GM23248 (cell line): ENCODE measurements at regions not wholly inside any gene's neighbourhood (a gene's known extent, or its start where the extent isn't known, plus 50 kb on each side); places are given as distances from the start of the nearest gene placed in this dataset.

Experiments used
- DNase-seq: peaks from one replicate; pipeline ENCODE4 v3.0.0-alpha.2; 2015
- H2AFZ ChIP-seq: fragments of 200-600 bp; sonication (generic); 2 replicates; pipeline ENCODE4 v1.6.1; 2016; ENCODE audit warnings: antibody characterized with exemption
- H3F3A ChIP-seq: fragments of 200-600 bp; sonication (generic); 2 replicates; pipeline ENCODE4 v1.6.1; 2016; ENCODE audit warnings: mild to moderate bottlenecking, antibody characterized with exemption, mixed run types; ENCODE audit not compliant: insufficient read depth
- H3K27ac ChIP-seq: fragments of 200-600 bp; sonication (generic); 2 replicates; pipeline ENCODE4 v1.5.1; 2016; ENCODE audit warnings: mild to moderate bottlenecking
- H3K27me3 ChIP-seq: fragments of 200-600 bp; sonication (generic); replicated peaks from 2 replicates; pipeline ENCODE4 v1.6.1; 2016; ENCODE audit warnings: mild to moderate bottlenecking; ENCODE audit not compliant: insufficient read depth
- H3K36me3 ChIP-seq: fragments of 200-600 bp; sonication (generic); 2 replicates; pipeline ENCODE4 v1.6.1; 2016; ENCODE audit warnings: low read depth, mild to moderate bottlenecking
- H3K4me1 ChIP-seq: fragments of 200-600 bp; sonication (generic); 2 replicates; pipeline ENCODE4 v1.6.1; 2016; ENCODE audit warnings: mild to moderate bottlenecking; ENCODE audit not compliant: insufficient read depth
- H3K4me2 ChIP-seq: fragments of 200-600 bp; sonication (generic); one replicate; pipeline ENCODE4 v1.6.1; 2016; ENCODE audit warnings: mild to moderate bottlenecking; ENCODE audit not compliant: unreplicated experiment
- H3K4me3 ChIP-seq: fragments of 200-600 bp; sonication (generic); 2 replicates; pipeline ENCODE4 v1.5.1; 2016; ENCODE audit warnings: mild to moderate bottlenecking
- H3K79me2 ChIP-seq: fragments of 200-600 bp; sonication (generic); 2 replicates; pipeline ENCODE4 v1.6.1; 2016; ENCODE audit warnings: mild to moderate bottlenecking; ENCODE audit not compliant: insufficient read depth
- H3K9ac ChIP-seq: fragments of 200-600 bp; sonication (generic); 2 replicates; pipeline ENCODE4 v1.6.1; 2016; ENCODE audit warnings: mild to moderate bottlenecking
- H3K9me2 ChIP-seq: fragments of 200-600 bp; sonication (generic); 2 replicates; pipeline ENCODE4 v1.6.1; 2016; ENCODE audit warnings: mixed run types, mild to moderate bottlenecking, moderate library complexity; ENCODE audit not compliant: insufficient read depth
- H3K9me3 ChIP-seq: fragments of 200-600 bp; sonication (generic); one replicate; pipeline ENCODE4 v1.6.1; 2017; ENCODE audit warnings: low read depth
- H4K20me1 ChIP-seq: fragments of 200-600 bp; sonication (generic); 2 replicates; pipeline ENCODE4 v1.6.0; 2016; ENCODE audit not compliant: insufficient read depth
- EZH2 ChIP-seq: fragments of 200-600 bp; sonication (generic); IDR thresholded peaks from 2 replicates; pipeline ENCODE4 v1.6.1; 2018; ENCODE audit warnings: antibody characterized with exemption, mild to moderate bottlenecking; ENCODE audit not compliant: insufficient read depth, poor library complexity, severe bottlenecking
- EZH2phosphoT487 ChIP-seq: fragments of 200-600 bp; sonication (generic); IDR thresholded peaks from 2 replicates; pipeline ENCODE4 v1.6.1; 2018; ENCODE audit warnings: antibody characterized with exemption, moderate library complexity, mild to moderate bottlenecking, low read depth; ENCODE audit not compliant: insufficient read depth
- WGBS, 2 experiments: methylation state at CpG; one replicate each; pipeline ENCODE4 v1.1.6; 2015 to 2017; ENCODE audit warnings: low lambda C conversion rate in 2 of 2, low coverage in 1 of 2; ENCODE audit errors: missing lambda C conversion rate in 2 of 2; 5-methylcytosine and 5-hydroxymethylcytosine counted together
- in situ Hi-C: fragments of 300-500 bp; cut with MboI; formaldehyde crosslinking; loops from 2 replicates; pipeline ENCODE4 v1.15.0; 2020

- Histone ChIP-seq H3K4me2 (no peak overlapping the region), H3F3A (no peaks in the 10 kb centered on the region), H3K9me3 (no peaks in the 10 kb centered on the region), H3K4me3 (no peak overlapping the region), H3K4me1 (no peaks in the 10 kb centered on the region), H2AFZ (no peak overlapping the region), H4K20me1 (no peaks in the 10 kb centered on the region), H3K79me2 (no peaks in the 10 kb centered on the region), H3K9me2 (no peaks in the 10 kb centered on the region), H3K9ac (no peak overlapping the region), H3K36me3 (no peaks in the 10 kb centered on the region), H3K27me3 (no peaks in the 10 kb centered on the region), H3K27ac (no peak overlapping the region)
- in situ Hi-C loops: no loop called here
- WGBS, 2 experiments: 20 to 26% methylated on average over 2 of the region's 2 CpGs
- TF ChIP-seq EZH2phosphoT487 (no peak), EZH2 (no peak)
- no peak for DNase-seq
Measured at GRCh38 chr6:103979308-103979707, 880.4 kb downstream of the HACE1 start.

- no peak overlapping the region for H3K4me3 ChIP-seq
- H3K9me3 ChIP-seq: no peaks in the 10 kb centered on the region
- no peaks in the 10 kb centered on the region for H4K20me1 ChIP-seq
- no peaks in the 10 kb centered on the region for H3K27me3 ChIP-seq
- no peaks in the 10 kb centered on the region for H3K9me2 ChIP-seq
- no peaks in the 10 kb centered on the region for H3K36me3 ChIP-seq
- no peak for TF ChIP-seq EZH2
- H3K4me1 ChIP-seq: no peaks in the 10 kb centered on the region
- no peak overlapping the region for H3K4me2 ChIP-seq
- DNase-seq: no peak
- no peak overlapping the region for H3K9ac ChIP-seq
- no peaks in the 10 kb centered on the region for H3K79me2 ChIP-seq
- in situ Hi-C loops: no loop called here
- H3K27ac ChIP-seq: no peak overlapping the region
- H3F3A ChIP-seq: no peaks in the 10 kb centered on the region
- H2AFZ ChIP-seq: no peak overlapping the region
Measured at GRCh38 chr6:103937389-103937788, 922.3 kb downstream of the HACE1 start.

DNA sequence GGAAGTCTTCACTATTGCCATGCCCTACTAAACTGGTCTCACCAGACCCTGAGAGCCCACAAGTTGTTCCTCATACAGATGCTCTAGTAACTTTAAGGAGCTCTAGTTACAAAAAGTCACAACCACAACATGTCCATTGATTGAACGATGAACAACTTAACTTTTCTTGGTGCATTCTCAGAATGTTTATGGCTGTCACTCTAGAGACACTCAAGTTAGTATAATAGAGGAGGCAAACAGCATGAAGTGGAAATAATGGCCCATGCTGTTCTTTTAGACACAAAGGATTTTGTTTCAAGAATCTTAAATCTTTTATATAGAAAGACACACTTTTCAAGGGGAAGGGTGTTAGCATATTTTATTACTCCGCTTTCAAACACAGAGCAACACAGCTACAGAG, 934.4 kb downstream of the HACE1 start:
- no peaks in the 10 kb centered on the region for H3F3A ChIP-seq
- H4K20me1 ChIP-seq: no peaks in the 10 kb centered on the region
- H3K79me2 ChIP-seq: no peaks in the 10 kb centered on the region
- H3K27ac ChIP-seq: no peak overlapping the region
- H3K9me2 ChIP-seq: no peaks in the 10 kb centered on the region
- no peaks in the 10 kb centered on the region for H3K9me3 ChIP-seq
- no peak overlapping the region for H2AFZ ChIP-seq
- WGBS, 2 experiments: 24 to 41% methylated on average over 2 of the region's 2 CpGs
- no peak for DNase-seq
- H3K27me3 ChIP-seq: no peaks in the 10 kb centered on the region
- no peak overlapping the region for H3K9ac ChIP-seq
- no peak overlapping the region for H3K4me2 ChIP-seq
- no peak overlapping the region for H3K4me3 ChIP-seq
- in situ Hi-C loops: no loop called here
- TF ChIP-seq EZH2: no peak
- TF ChIP-seq EZH2phosphoT487: no peak
- H3K36me3 ChIP-seq: no peaks in the 10 kb centered on the region
- H3K4me1 ChIP-seq: no peaks in the 10 kb centered on the region

- no peak overlapping the region for H3K9ac ChIP-seq
- no peaks in the 10 kb centered on the region for H3K9me2 ChIP-seq
- peaks cover 8% of the 10 kb centered on the region for H3K9me3 ChIP-seq
- H3K4me2 ChIP-seq: no peak overlapping the region
- no peak overlapping the region for H3K27ac ChIP-seq
- H3K36me3 ChIP-seq: no peaks in the 10 kb centered on the region
- H3K79me2 ChIP-seq: no peaks in the 10 kb centered on the region
- H3K4me3 ChIP-seq: no peak overlapping the region
- in situ Hi-C loops: no loop called here
- no peaks in the 10 kb centered on the region for H3F3A ChIP-seq
- H3K27me3 ChIP-seq: no peaks in the 10 kb centered on the region
- TF ChIP-seq EZH2 (no peak), EZH2phosphoT487 (no peak)
- no peak for DNase-seq
- H2AFZ ChIP-seq: no peak overlapping the region
- H4K20me1 ChIP-seq: no peaks in the 10 kb centered on the region
- no peaks in the 10 kb centered on the region for H3K4me1 ChIP-seq
Measured at GRCh38 chr6:103910018-103910417, 949.7 kb downstream of the HACE1 start.

DNA sequence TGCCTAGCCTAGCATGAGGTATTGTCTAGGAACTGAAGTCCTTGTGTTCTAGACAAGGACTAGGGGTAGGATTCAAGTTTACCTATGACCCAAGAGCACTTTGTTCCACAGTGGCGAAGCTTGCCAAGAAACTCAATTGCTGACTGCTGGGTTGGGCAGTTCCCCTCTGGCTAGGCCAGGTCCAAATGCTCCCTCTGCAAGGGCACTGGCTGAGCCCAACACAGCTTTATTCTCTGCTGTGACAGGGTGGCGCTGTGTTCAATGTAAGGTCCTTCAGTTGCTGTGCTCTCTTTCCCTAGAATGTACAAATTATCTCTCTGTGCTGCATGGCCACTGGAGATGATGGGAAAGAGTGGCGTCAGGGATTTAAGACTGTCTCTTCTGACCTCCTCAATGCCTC, 950.8 kb downstream of the HACE1 start:
- no peak for DNase-seq
- WGBS, 2 experiments: 28 to 41% methylated on average over 3 of the region's 3 CpGs
- in situ Hi-C loops: no loop called here
- Histone ChIP-seq H3K27ac (no peak overlapping the region), H3K9ac (no peak overlapping the region), H3K79me2 (no peaks in the 10 kb centered on the region), H2AFZ (no peak overlapping the region), H3F3A (no peaks in the 10 kb centered on the region), H4K20me1 (no peaks in the 10 kb centered on the region), H3K4me3 (no peak overlapping the region), H3K27me3 (no peaks in the 10 kb centered on the region), H3K4me2 (no peak overlapping the region), H3K9me3 (peaks cover 8% of the 10 kb centered on the region), H3K4me1 (no peaks in the 10 kb centered on the region), H3K36me3 (no peaks in the 10 kb centered on the region), H3K9me2 (no peaks in the 10 kb centered on the region)
- TF ChIP-seq EZH2: no peak
- TF ChIP-seq EZH2phosphoT487: no peak
